ENCODE measurements at regions not wholly inside any gene's neighbourhood (a gene's known extent, or its start where the extent isn't known, plus 50 kb on each side); places are given as distances from the start of the nearest gene placed in this dataset.
"Not testable (repeated sequence)": the region's sequence is repeated elsewhere in the genome, so short reads cannot be mapped to it uniquely, and the experiment has no call there.

DNA sequence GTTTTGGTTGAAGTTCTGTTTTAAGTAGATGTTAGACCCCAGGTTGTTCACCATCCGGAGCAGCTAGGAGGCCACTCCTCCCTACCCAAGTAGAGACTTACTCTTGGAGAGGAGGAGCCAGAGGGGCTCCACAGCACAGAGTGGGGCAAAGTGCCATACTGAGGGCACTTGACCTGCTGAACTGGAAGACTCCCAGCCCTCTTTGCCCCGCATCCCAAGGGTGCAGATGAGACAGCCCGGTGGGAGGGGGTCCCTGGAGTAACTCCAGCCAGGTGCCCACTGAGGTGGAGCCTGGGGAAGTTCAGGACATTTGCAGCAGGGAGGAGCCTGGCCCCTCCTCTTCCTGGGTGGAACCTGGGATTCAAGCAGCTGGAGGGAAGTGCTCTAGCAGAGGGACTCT is 102.1 kb upstream of the GPR6 start:
- TF ChIP-seq, protein P1, sequence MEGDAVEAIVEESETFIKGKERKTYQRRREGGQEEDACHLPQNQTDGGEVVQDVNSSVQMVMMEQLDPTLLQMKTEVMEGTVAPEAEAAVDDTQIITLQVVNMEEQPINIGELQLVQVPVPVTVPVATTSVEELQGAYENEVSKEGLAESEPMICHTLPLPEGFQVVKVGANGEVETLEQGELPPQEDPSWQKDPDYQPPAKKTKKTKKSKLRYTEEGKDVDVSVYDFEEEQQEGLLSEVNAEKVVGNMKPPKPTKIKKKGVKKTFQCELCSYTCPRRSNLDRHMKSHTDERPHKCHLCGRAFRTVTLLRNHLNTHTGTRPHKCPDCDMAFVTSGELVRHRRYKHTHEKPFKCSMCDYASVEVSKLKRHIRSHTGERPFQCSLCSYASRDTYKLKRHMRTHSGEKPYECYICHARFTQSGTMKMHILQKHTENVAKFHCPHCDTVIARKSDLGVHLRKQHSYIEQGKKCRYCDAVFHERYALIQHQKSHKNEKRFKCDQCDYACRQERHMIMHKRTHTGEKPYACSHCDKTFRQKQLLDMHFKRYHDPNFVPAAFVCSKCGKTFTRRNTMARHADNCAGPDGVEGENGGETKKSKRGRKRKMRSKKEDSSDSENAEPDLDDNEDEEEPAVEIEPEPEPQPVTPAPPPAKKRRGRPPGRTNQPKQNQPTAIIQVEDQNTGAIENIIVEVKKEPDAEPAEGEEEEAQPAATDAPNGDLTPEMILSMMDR (IDR thresholded peaks at IDR 0.05; ENCODE audit: low read depth, low read length), result no peak
- DNase-seq (ENCODE audit: extremely low read depth, low read depth), result no peak

DNA sequence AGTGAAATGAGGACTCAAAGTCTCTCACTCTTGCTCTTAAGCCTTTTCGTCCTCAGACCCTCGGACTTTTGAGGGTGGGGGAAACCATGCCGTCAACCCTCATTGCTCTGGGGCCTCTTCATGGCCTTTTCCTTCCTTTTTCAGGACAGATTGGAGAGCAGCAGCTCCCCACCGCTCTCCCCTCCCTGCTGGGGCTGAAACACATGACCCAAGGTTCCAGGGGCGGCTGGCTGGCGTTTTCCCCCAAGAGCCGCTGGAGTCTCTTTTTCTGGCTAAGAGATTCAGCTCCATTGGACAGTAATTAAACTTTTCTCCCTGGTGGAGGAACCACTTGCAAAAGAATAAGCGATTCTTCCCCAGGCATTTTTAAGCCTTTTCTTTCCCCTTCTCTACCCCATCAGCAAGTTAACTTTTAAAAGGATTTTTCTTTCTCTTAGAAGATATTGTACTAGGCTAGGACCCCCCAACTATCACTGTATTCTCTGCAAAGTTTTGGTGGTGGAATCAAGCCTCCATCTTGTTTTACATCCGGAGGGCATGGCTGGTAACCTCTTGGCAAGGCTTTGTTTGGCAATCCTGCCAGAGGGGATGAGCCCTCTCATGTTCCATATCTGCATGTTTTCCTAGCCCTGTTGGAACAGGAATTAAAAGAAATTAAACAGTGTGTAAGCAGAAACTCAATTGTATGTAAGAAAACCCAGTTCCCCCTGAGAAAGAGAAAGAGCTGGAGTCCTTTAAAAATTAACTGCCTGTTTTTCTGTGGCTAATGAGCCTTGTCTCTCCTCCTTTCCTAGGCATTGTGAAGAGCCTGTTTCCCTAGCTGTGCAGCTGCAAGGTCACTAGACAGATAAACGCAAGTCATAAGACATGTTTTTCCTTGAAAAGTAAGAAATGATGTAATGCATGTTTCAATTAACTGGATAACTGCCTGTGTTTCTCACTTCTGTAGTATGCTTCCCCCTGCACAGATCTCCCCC is 100.8 kb upstream of the GPR6 start:
- TF ChIP-seq, protein P1 (IDR thresholded peaks at IDR 0.05; ENCODE audit: low read depth, low read length), result no peak
- no peak for DNase-seq (ENCODE audit: extremely low read depth, low read depth)

DNA sequence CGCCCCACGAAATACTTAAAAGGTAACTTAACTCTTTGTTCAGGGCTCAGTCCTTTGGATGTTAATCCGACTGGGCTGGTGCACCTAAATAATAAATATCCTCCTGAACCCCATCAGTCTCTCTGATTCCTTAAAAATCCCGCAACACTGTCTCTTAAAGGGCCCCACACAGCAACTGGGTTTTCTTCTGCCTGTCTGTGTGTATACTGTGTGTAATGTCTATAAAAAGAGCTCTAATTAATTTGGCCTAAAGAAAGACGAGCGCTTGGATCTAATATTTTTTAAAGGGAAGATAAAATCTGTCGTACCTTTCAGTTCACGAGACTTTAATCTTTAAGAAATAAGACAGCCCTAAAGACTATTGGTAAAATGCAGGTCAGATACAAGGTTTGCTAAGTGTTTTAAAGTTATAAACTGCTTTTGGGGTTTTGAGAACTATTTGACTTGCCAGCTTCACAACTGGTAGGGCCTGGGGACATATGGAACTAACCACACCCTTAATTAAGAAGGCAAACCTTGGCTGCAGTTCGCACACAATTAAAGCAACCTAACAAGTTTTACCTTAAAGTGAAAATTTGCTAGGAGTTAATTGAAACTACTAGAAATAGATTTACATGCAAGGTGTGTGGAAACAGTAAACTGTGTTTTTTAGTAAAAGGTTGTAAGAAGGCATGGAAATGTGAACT is 100.0 kb upstream of the GPR6 start:
- DNase-seq (ENCODE audit: extremely low read depth, low read depth), result not testable (repeated sequence)

DNA sequence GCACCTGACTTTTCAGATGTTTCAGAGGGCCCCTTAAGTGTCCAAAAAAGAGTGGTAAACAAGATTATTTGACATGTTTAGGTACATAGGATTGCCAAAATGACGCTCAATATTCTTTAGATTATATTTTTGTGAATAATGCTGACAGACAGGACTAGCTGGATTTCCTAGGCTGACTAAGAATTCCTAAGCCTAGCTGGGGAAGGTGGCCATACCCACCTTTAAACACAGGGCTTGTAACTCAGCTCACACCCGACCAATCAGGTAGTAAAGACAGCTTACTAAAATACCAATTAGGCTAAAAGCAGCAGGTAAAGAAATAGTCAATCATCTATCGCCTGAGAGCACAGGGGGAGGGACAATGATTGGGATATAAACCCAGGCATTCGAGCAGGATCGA is 99.0 kb upstream of the GPR6 start:
- not testable (repeated sequence) for DNase-seq (ENCODE audit: extremely low read depth, low read depth)

DNA sequence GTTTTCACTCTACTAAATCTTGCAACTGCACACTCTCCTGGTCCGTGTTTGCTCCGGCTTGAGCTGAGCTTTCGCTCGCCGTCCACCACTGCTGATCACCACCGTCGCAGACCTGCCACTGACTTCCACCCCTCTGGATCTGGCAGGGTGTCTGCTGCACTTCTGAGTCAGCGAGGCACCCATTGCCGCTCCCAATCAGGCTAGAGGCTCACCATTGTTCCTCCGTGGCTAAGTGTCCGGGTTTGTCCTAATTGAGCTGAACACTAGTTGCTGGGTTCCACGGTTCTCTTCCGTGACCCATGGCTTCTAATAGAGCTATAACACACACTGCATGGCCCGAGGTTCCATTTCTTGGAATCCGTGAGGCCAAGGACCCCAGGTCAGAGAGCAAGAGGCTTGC is 98.6 kb upstream of the GPR6 start:
- DNase-seq (ENCODE audit: extremely low read depth, low read depth), result no peak
- TF ChIP-seq, protein P1 (IDR thresholded peaks at IDR 0.05; ENCODE audit: low read depth, low read length), result no peak

DNA sequence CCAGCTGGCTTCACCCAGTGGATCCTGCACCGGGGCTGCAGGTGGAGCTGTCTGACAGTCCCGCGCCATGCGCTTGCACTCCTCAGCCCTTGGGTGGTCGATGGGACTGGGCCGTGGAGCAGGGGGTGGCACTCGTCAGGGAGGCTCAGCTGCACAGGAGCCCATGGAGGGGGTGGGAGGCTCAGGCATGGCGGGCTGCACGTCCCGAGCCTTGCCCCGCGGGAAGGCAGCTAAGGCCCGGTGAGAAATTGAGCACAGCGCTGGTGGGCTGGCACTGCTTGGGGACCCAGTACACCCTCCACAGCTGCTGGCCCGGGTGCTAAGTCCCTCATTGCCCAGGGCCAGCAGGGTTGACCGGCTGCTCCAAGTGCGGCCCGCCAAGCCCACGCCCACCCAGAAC is 97.0 kb upstream of the GPR6 start:
- DNase-seq (ENCODE audit: extremely low read depth, low read depth), result not testable (repeated sequence)

DNA sequence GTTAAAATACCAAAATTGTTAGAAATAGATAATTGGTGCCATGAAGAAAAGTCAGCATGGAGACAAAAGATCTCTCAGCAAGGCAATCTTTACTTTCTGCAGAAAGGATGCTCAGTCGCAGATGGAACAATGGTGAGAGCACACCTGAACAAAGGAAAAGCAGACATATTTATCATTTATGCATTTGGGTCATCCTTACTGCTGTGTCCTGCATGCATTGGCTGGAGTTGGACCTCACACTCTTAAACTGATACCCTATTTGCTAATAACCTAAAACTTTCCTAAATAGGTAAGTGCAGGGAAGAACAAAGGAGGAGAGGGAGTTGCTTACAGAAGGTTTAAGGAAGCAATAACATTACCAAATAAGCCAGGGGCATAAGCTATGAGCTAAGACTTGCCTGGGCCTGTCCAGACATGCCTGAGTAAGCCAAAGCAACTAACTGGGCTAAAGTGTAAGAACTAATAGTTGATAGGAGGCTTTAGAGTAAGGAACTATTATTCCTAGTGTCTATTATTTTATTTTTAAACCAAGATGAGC is 96.1 kb upstream of the GPR6 start:
- DNase-seq (ENCODE audit: extremely low read depth, low read depth), result not testable (repeated sequence)

DNA sequence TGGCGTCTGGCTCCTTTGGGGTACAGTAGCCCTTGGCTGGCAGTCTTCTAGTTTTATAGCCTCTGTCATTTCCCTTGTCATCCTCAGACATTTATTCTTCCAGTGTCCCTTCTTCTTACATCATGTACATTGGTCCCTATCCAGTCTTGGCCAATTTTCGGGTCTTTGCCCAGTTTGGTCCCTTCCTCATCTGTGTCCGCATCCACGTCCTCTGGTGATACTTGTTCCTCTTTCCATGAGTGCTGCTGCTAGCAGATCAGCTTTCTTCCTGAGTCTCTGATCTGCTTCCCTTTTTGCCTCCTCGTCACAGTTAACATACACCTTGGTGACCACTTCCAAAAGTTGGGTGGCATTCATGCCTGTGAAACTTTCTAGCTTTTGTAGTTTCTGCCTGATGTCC is 86.2 kb upstream of the GPR6 start:
- no peak for DNase-seq (ENCODE audit: extremely low read depth, low read depth)
- TF ChIP-seq, protein P1 (IDR thresholded peaks at IDR 0.05; ENCODE audit: low read depth, low read length), result no peak

DNA sequence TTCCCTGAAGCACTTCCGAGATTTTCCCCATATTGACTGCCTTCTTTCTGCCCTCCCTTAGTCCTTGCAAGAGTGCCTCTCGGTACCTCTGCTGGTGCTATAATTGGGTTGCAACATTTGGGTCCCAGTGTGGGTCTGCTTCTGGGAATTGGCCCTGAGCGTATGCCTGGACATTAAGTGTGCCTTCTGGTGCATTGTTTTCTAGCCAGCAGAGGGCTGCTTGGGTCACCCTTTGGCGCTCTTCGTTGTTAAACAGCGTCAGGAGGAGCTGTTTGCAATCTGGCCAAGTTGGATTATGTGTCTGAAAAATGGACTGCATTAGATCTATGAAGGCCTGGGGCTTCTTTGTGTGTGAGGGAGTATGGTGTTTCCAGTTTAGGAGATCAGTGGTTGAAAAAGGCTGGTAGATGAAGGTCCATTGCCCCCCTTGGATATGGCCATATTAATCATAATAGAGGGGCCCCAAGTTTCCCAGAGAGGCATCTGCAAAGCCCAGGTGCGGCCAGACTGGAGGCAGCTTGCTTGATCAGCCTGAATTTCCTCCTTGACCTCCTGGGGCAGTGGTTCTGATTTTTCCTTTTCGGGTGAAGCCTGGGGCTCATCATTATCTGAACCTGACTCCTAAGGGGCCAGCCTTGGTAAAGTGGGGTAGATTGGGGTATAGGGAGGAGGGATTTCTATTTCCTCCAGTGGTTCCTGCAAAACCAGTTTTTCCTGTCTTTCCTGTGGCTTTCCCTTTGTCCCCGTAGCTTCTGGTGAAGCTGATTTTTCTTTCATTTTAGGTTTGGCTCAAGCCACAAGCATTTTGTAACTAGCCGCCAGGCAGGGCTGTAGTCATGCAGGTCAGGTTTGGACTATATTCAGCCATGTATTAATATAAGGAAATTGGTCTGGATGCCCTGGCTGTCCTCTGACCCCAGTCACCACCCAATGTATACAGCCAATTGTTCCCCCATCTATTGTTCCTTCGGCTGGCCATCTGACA is 85.4 kb upstream of the GPR6 start:
- DNase-seq (ENCODE audit: extremely low read depth, low read depth), result no peak
- TF ChIP-seq, protein P1 (IDR thresholded peaks at IDR 0.05; ENCODE audit: low read depth, low read length), result no peak

Data from AG09319 (cell line).